Bone marrow (tissue), 2 donors: ENCODE measurements at regions not wholly inside any gene's neighbourhood (a gene's known extent, or its start where the extent isn't known, plus 50 kb on each side); places are given as distances from the start of the nearest gene placed in this dataset.
"Not testable (repeated sequence)": the region's sequence is repeated elsewhere in the genome, so short reads cannot be mapped to it uniquely, and the experiment has no call there.

ENCODE experiments used
- DNase-seq, 2 donors: peaks; one replicate each; lab custom pipeline; 2025; lab: John Stamatoyannopoulos, UW

DNA sequence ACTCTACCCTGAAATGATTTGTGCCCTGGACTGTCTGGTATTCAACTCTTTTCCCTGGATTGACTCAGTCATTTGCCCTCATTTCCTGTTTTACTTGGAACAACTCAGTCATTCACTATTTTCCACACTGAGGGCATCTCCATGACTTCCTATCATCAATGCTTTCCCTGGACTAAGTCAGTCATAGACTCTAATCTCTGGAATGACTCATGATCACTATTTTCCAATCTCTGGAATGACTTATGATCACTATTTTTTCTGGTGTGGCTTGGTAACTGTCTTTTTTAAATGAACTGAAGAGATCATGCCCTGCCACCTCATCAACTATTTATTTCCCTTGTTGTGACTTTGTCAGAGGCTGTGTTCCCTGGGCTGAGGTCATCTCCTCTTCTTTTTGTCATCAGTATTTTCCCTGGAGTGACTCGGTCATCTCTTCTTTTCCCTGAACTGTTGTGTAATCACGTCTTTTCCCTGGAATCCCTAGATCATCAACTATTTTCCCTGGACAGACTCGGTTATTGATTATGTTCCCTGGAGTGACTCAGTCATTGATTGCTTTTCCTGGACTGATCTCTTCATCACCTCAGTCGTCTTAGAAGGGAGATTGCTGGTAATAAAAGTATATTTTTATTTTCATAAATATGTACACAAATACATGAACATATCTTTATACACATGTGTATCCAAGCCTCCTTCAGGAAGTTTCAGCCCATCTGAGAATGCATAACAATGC is 327.1 kb upstream of the VCX start:
- no peak for DNase-seq

DNA sequence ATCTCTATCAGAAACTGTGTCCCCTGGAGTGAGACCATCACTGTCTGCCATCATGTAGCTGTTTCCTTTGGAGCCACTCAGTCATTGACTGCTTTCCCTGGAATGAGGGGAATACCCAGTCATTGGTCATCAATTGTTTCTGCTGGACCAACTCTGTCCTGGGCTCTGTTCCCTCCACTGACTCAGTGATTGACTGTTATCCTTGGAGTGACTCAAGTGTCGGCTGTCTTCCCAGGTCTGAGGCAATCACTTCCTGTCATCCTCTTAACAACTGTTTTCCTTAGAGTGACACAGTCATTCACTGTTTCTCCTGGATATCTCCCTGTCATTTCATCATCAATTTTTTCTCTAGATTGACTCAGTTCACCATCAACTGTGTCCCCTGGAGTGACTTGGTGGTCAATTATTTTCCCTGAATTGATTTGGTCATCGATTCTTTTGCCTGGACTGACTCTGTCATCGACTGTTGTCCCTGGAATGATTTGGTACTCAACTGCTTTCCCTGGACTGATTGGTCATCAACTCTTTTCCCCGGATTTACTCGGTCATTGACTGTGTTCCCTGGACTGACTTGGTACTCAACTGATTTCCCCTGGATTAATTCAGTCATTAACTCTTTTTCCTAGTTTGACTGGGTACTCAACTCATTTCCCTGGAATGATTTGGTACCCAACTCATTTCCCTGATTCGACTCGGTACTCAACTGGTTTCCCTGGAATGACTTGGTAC is 327.9 kb upstream of the VCX start:
- no peak for DNase-seq

GRCh38 chrX:7512845-7513244 is 330.1 kb upstream of the VCX start:
- DNase-seq: no peak

DNA sequence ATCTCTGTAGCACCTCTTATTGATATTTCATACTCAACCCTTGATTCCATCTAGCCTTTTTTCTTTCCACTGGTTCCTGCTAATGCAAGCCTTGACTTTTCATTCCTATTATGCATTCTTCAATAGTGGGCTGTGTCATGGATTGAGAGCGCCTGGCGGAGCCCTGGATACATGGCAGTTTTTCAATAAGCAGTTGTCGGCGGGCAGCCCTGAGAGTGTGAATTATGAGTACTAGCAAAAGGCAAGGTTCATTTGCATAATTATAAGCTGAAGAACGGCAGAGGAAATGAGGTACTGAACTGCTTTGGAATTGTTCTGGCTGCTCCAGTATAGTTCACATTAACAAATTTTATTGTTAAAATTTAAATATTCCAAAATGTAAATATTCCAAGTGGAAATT is 339.7 kb upstream of the VCX start:
- no peak for DNase-seq

DNA sequence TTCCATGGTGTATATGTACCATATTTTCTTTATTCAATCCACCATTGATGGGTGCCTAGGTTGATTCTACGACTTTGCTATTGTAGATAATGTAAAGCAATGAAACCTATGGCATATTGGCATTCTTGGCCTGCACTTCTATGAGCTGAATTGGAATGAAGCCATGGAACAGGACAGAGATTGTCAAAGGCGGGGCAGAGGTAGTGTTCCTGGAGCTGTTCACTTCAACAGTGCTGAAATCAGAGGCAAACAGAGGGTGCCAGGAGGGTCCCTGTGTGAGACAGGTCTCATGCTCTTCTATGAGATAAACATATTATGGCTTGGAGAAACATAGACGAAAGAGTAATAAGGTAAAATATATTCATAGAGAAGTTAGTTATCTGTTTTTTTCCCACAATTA is 342.6 kb upstream of the VCX start:
- no peak for DNase-seq

- no peak for DNase-seq
Observed at GRCh38 chrX:7486505-7486904, 338.6 kb upstream of the PUDP start.

GRCh38 chrX:7485061-7485460 is 337.1 kb upstream of the PUDP start:
- DNase-seq: no peak

DNA sequence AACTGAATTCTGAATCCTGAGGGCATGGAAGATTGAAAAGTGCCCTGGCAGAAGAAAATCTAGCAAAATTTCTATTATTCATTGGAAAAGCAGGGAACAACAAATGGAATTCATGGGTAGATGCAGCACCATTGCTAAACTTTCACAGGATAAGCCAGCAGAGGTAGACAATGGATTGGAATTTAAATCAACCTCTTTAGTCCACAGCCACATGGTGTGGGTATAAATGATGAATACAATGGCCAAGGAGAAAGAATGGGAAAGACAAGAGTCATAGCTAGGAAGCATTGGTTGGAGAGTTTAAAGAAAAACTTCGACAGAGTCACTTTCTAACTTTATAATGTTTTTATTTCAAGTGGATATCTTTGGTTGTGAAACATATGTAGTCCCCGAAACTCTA is 332.8 kb upstream of the PUDP start:
- no peak for DNase-seq

DNA sequence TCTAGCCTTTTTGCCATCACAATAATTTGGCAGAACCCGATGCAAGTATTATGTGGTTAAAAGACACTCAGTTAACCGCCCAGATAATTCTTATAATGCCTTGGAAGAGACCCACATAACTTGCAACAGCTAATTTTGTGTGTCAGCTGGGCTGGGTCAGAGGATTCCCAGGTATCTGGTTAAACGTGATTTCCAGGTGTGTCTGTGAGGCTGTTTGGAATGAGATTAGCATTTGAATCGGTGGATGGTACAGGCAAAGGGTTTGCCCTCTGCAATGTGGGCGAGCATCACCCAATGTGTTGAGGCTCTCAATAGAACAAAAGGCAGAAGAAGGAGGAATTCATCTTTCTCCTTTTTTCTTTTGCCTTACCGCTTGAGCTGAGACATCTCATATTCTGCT is 314.2 kb upstream of the PUDP start:
- DNase-seq: no peak

- DNase-seq: not testable (repeated sequence)
Observed at GRCh38 chrX:7461051-7461450, 313.1 kb upstream of the PUDP start.

GRCh38 chrX:7447801-7448499 is 300.0 kb upstream of the PUDP start:
- DNase-seq: no peak

DNA sequence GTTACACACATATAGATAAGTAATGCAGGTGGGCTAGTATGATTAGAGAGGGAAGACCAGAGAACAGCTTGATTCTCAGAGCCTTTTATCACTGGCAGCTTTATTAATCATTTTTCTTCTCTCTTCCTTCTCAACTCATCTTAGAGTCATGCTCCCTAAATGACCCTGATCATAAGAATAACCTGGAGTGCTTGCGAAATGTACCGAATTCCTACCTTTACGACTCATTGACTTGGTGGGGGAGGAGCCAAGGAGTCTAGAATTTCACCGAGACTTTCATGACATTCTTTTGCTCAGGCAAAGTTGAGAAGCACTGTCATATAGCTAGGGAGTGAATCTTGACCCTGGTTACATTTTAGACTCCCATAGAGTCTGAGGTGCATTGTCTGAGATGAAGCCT is 298.9 kb upstream of the PUDP start:
- no peak for DNase-seq

DNA sequence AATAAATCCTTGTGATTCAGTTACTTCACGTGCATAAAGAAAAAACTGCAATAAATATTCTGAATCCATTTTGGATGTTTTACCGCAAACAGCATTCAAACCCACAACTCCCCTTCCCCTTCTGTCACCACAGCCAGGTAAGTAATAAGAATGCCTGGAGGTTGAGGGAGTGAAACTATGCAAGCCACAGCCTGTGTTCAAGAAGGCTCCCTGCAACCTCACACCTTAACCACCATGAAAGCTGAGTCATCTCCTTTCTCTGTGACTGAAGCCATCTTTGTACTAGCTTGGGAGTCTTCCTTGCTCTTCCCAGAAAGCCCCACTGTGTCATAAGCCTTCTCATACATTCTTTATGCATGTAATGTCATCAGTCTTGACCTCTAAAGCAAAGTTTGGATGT is 297.0 kb upstream of the PUDP start:
- DNase-seq: no peak

DNA sequence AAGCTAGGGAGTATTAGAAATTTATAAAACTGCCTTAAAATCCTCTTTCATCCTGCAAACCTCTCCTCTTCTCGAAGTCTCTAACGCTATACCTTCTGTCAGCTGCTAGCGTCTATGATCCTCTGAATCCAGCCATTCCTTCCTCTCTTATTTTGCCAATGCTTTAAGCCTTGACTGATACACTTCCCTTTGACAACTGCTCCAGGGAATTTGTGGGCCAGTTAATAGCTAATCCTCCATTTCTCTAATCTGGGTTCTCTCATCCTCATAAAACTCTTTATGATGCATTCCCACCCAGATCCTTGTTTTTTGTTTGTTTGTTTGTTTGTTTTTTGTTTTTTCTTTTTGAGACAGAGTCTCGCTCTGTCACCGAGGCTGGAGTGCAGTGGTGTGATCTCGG is 293.6 kb upstream of the PUDP start:
- no peak for DNase-seq

DNA sequence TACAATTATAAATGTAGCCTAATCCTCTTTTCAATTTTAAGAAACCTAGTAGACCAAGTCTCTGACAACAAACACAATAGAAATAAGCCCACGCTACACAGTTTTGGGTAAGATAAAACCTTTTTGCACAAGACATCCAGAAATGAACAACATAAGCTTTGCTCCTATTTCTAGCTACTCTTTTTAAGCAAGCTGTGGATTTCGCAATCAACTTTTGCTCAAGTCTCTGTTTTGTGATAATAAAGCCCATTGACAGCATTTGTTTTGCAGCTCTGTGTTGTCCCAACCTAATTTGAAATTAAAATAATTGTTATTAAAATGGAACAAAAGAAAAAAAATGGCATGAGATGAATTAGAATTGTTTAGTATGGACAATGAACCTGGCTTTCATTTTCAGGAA is 287.9 kb upstream of the PUDP start:
- no peak for DNase-seq

- DNase-seq: no peak
Observed at GRCh38 chrX:7432901-7433300, 284.9 kb upstream of the PUDP start.

DNA sequence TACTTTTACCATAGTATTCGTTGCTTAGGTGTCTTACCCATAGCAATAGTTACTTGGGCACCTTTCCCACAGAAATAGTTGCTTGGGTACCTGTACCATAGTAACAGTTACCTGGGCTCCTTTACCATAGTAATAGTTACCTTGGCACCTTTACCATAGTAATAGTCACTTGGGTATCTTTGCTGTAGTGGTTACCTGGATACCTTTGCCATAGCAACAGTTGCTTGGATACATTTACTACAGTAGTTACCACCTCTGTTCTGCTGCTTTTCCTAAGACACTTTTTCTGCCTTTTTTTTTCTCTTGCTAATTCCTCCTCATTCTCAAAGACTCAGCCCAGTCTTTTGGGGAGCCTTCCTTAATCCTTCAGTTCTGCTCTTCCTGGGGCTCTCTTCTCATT is 272.8 kb upstream of the PUDP start:
- DNase-seq: no peak

- DNase-seq: no peak
Observed at GRCh38 chrX:7414753-7415152, 266.8 kb upstream of the PUDP start.

DNA sequence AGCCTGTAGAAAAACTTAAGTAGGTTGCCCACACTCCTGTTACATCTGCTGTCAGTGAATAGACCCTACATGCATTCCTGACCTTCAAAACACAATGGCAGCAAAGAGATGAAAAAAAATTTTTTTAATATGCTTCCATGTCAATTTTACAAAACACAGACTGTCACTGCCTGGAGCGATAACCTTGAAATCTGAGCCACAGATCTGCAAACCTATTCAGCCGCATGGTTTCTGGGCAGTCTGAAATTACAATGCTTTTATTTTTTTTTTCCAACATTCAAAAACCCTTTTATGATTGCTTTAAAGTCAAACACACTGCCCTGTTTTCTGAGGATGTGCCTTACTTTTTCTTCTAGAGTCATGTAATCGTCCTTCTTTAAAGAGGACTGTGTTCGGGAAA is 264.9 kb upstream of the PUDP start:
- DNase-seq: no peak

DNA sequence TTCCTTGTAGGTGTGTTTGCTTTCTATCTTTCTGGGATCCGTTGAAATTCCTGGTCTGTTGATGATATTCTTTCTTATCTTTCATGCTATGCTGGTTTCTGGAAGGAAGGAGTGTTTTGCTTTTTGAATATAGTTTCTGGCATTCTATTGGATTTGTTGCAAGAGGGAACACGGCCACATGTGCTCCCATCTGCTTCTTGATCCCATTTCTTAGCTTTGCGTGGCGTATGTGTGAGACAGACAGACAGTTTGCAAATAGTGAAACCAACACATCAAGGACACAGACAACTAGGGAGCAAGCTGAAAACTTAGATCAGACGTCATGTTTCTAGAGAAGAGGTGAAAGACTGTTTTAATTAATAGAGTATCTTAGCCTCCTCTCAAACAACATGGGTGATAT is 261.9 kb upstream of the PUDP start:
- no peak for DNase-seq

- no peak for DNase-seq
Observed at GRCh38 chrX:7399373-7399772, 251.4 kb upstream of the PUDP start.

DNA sequence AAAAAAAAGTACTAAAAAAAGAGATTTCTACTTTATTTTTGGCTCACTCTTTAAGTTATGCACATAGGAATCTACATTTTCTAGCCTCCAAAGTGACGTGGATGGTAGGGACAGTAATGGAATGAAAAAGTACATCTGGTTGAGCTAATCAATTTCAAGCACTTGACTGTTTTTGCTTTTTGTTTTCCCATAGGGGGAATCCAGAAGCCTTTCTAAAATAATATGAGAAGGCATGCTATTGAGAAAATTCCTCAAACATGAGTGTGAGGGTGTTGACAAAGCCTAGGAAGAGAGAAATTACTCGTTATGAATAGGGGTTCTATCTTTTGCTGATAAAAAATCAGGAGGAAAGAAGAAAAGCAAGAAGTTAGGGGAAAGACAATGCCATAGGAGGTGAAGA is 242.5 kb upstream of the PUDP start:
- no peak for DNase-seq

DNA sequence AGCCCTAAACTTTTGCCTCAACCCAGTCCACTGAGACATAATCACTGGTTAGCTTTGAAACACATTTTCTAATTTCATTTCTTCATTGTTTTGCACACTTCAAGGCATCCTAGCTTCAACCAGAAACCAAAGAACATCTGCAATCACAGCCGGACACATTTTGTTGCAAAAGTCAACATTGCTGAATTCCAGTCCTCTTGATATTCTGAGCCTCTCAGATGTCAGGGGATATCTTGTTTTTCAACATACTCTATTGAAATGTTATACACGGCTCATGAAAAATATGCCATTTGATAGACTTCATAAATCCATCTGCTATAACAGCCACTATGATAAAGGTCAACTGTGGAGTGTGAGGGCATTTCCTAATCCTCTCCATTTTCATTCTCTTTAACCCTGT is 241.6 kb upstream of the PUDP start:
- no peak for DNase-seq
